C4-2B (cell line): ENCODE measurements at regions not wholly inside any gene's neighbourhood (a gene's known extent, or its start where the extent isn't known, plus 50 kb on each side); places are given as distances from the start of the nearest gene placed in this dataset.

Experiments used
- H3K27ac ChIP-seq: fragments of 450-650 bp; 2 replicates; pipeline ENCODE4 v1.5.1; 2017
- CTCF ChIP-seq: fragments of 450-650 bp; conservative IDR thresholded peaks from 2 replicates; pipeline ENCODE4 v1.5.1; 2017; ENCODE audit warnings: mild to moderate bottlenecking
- ZFX ChIP-seq: fragments of 450-650 bp; IDR thresholded peaks from 2 replicates; pipeline ENCODE4 v1.6.1; 2017

- TF ChIP-seq ZFX = no peak
- no peak for TF ChIP-seq CTCF
- H3K27ac ChIP-seq = no peak overlapping the region
Measured at GRCh38 chr16:87138738-87139267, 178.4 kb downstream of the C16orf95 start.

- no peak overlapping the region for H3K27ac ChIP-seq
- TF ChIP-seq CTCF (no peak), ZFX (no peak)
Measured at GRCh38 chr16:87140211-87141200, 176.7 kb downstream of the C16orf95 start.

- TF ChIP-seq CTCF (no peak), ZFX (no peak)
Measured at GRCh38 chr16:87141402-87141801, 175.8 kb downstream of the C16orf95 start.

GRCh38 chr16:87143661-87144121 is 173.5 kb downstream of the C16orf95 start:
- no peak overlapping the region for H3K27ac ChIP-seq
- no peak for TF ChIP-seq CTCF
- no peak for TF ChIP-seq ZFX

More at GRCh38 chr16:87141402-87141801, 175.8 kb downstream of the C16orf95 start:
- H3K27ac ChIP-seq = no peak overlapping the region

- no peak overlapping the region for H3K27ac ChIP-seq
- TF ChIP-seq ZFX (no peak), CTCF (no peak)
Measured at GRCh38 chr16:87144232-87144631, 173.0 kb downstream of the C16orf95 start.

GRCh38 chr16:87145181-87146176 is 171.7 kb downstream of the C16orf95 start:
- no peak overlapping the region for H3K27ac ChIP-seq
- TF ChIP-seq ZFX (no peak), CTCF (no peak)
